HG03039 (cell line): ENCODE measurements at regions not wholly inside any gene's neighbourhood (a gene's known extent, or its start where the extent isn't known, plus 50 kb on each side); places are given as distances from the start of the nearest gene placed in this dataset.
"Not testable (repeated sequence)": the region's sequence is repeated elsewhere in the genome, so short reads cannot be mapped to it uniquely, and the experiment has no call there.

Source experiments
- ATAC-seq: cut with Tn5 transposase; IDR thresholded peaks from one replicate; pipeline ENCODE4 v1.9.1; 2021; ENCODE audit warnings: mild to moderate bottlenecking, moderate library complexity; ENCODE audit not compliant: unreplicated experiment

DNA sequence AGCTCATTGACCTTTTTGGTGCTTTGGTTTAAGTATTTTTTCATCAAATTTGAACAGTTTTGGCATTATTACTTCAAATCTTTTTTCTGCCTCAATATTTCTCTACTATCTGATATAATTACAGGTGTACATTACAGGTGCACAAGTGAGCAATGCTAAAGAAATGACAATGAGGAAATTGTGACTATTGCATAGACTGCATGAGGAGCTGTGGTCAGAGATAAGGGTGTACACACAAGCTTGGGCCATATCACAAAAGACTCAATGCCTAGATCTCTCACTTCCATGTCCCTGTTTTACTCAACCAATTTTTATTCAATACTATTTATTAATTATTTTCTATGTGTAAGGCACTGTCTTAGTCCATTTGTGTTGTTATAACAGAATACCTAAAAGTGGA, 251.0 kb upstream of the UBASH3B start:
- no peak for ATAC-seq

- ATAC-seq, result not testable (repeated sequence)
These were observed 253.9 kb upstream of the UBASH3B start for GRCh38 chr11:122401581-122401980.

DNA sequence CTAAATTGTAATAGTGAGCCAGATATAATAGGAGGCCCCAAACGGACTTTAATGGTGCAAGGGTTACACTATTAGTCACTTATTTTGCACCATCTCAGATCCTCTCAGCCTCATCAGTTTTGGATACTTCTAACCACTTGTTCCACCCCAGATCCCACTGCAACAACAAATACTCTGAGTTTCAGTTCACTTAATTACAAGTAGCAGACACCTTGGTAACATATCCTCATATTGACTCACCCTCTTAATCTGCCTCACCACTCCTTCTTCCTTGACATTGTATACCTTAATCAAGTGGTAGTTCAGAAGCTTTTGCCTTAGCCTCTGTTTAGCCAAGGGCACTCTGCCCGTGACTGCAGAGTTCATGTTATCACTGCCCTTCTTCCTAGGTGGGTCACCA, 256.1 kb upstream of the UBASH3B start:
- no peak for ATAC-seq

DNA sequence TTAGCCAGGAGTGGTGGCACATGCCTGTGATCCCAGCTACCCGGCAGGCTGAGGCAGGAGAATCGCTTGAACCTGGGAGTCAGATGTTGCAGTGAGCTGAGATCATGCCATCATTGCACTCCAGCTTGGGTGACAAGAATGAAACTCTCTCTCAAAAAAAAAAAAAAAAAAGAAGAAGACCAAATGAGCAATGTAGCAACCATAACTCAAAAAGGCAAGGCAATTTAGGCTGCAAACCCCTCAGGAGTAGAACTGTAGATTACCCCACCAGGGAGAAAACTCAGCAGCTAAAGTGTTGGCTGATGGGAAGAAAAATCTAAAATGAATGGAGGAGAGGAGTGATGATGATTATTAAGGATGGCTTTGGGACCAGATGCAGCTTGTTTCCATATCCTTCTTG, 256.7 kb upstream of the UBASH3B start:
- ATAC-seq, result no peak

- no peak for ATAC-seq
These were observed 257.4 kb upstream of the UBASH3B start for GRCh38 chr11:122398167-122398566.

GRCh38 chr11:122395282-122395681, 260.2 kb upstream of the UBASH3B start:
- no peak for ATAC-seq

- ATAC-seq, result no peak
These were observed 261.2 kb upstream of the UBASH3B start for GRCh38 chr11:122394313-122394712.

DNA sequence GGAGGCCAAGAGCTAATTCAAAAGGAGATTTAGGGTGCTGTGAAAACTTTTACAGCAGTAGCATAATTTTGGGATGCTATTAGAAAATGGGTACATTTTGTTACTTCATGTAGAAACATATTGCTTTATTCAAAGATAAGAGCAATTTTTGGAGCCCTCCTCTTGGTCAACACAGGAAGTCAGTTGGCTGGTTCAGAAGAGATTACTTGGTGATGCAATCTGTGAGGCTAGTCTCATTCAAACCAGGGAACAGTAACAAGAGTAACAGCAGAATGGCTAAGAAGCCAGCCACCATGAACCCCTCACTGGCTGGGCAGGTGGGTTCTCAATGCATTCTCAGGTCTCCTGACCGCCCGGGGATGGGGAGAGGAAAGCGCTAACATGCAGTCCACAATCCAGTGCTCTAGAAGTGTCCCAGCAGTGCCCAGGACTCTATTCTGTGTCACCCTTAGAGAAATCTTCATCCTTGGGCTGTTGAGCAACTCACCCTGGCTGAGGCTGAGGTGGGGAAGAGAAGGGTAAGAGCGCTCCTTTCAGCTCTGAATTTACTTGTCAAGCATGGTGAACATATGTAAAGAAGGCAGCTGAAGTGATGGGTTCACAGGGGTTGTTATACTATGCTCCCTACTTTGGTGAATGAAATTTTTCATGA, 262.2 kb upstream of the UBASH3B start:
- ATAC-seq, result no peak

DNA sequence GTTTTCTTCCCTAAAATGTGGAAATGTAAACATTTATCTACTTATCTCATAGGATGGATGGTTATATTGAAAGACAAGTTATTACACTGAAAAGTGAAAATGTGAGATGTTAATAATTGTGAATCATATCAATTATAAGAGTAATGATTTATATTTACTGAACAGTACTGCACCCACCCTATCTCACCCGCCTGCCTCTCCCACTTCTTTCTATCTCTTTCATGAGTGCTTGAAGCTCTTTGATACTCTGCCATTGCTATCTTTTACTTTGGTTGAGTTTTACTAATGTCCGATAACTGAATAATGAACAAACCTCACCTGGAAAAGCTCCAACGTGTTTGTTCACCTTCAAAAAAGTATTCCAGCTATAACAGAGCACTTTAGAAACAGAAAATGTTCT, 263.0 kb upstream of the UBASH3B start:
- no peak for ATAC-seq

DNA sequence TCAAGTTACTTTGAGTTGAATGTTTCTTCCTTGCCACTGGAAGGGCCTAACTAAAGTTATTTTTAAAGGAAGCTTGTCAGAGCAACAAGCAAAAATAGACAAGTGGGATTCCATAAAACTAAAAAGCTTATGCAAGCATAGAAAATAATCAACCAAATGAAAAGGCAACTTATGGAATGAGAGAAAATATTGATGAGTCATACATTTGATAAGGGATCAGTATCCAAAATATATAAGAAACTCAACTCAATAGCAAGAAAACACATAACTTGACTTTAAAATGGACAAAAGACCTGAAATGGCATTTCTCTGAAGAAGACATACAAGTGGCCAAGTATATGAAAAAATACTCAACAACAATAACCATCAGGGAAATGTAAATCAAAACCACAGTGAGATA, 264.5 kb upstream of the UBASH3B start:
- ATAC-seq, result no peak

DNA sequence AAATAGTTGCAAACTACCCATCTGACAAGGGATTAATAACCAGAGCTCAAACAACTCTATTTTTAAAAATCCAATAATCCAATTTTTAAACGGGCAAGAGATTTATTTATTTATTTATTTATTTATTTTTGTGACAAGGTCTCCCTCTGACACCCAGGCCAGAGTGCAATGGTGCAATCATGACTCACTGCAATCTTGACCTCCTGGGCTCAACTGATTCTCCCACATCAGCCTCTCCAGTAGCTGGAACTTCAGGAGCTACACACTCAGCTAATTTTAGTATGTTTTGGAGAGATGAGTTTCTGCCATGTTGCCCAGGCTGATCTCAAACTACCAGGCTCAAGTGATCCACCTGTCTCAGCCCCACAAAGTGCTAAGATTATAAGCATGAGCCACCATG, 267.2 kb upstream of the BLID start:
- ATAC-seq, result no peak

GRCh38 chr11:122375687-122376399, 259.8 kb upstream of the BLID start:
- ATAC-seq, result no peak

DNA sequence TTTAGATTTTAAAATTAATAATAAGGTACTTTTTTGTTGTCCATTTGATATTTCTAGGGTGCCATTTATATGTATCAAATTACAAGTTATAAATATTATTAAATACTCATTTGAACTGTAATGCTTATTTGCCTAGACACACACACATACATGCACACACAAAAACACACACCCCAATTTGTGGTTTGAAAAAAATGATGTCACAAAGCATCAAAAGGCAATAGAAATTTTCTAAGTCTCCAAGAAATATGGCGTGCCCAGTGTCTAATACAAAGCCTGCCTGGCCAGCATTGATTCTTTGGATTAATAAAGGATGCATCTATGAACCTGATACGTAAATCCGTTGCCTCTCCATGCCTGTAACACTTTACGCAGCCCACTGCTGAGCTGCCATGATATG, 252.8 kb upstream of the BLID start:
- no peak for ATAC-seq

DNA sequence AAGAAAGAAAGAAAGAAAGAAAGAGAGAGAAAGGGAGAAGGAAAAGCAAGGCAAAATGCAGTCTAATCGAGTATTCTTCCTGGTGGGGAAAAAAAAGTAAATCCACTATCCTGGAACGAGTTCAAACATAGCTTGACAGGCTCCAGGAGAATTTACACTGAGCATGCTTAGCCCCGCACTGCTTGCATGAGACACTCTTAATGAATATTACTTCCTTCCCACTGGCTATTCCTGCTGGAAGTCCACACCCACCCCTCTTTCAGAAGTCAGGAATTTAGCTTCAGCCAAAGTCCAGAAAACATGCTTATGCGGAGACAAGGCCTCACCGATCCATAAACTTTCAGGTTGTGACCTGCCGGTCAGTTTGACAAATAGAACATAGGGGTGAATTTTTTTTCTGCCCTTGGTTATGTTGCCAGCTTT, 251.8 kb upstream of the BLID start:
- ATAC-seq, result no peak

DNA sequence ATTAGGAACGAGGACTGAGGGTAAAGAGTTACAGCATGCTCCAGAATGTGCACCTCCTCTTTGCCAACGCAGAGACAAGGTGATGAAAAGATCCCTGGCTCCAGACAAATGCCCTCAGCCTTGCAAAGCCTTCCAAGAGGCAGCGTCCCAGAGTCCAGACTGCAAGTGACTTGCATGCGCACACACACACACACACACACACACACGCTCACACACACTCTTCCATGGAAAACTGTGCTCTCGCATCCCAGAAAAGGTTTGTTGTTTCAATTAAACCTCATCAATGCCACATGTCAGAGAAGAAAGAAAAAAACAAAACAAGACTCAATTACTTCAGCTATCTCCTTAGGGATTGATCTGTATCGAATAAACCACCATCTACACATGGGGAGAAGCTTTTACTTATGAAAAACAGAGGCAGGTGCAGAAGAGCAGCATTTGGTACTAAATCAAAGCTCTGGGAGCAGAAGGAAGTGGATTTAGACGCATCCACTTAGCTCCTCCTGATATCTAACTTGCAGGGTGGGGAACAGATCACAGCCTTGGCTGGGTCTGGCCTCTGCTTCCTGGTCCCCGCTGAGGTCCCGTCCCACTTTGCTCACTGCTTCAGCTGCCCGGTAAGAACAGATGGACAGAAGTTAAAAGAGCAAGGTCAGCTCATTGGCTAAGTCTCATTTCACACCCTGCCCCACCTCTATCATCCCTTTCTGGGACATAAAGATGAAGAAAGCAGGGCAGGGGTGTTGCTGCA, 249.8 kb upstream of the BLID start:
- ATAC-seq, result no peak

GRCh38 chr11:122363296-122363695, 247.3 kb upstream of the BLID start:
- ATAC-seq, result no peak

DNA sequence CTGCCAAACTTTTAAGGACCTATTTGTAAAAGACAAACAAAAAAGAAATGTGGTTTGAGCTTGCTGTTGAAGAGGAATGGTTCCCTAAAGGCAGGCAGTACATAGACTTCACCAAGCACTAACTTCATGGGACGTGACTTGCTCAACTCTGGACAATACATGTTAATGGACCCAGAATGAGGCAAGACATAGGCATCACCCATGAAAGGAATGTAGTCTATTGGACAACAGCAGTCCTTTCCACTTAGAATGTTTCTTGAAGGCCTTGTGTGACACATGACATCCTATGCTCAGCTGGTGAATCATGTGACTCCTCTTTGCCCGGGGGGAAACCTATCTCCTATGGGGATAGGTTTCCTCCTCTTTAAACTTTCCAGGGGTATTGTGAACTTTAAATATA, 246.4 kb upstream of the BLID start:
- ATAC-seq, result no peak

- ATAC-seq, result no peak
These were observed 244.9 kb upstream of the BLID start for GRCh38 chr11:122360875-122361274.

- ATAC-seq, result no peak
These were observed 243.1 kb upstream of the BLID start for GRCh38 chr11:122359081-122359571.

DNA sequence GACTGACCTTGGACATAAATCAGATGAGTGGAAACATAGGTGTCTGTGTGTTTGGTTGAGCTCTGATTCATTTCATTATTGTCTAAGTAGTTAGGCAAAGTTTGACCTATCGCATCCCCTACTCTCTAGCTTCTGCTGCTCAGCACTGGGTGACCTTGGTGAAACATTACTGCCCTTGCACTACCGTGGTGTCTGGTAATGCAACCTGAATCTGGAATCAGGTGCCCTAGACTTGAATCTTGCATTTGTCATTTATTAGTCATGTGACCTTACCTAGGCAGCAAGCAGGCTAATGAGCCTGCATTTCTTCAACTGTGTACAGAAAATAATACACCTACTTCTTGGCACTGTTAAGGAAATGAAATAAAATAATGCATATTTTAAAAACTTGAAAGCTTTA, 242.3 kb upstream of the BLID start:
- no peak for ATAC-seq

DNA sequence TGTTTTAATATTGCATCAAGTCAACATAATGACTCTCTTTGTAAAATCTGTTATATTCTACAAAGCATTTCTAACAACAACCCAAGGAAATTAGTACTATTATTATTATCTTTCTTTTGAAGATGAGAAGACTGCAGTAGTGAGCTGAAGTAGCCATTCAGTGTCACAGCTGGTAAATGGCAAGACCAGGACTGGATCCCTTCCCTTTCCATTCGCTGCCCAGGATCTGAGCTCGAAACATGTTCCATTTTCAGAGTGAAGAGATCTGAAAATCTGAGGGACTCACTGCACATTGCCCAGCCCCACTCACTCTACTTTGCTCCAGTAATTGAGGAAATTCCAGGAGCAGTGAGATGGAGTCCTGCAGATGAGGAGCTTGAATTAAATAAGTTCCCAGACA, 240.0 kb upstream of the BLID start:
- ATAC-seq, result no peak
